ENCODE measurements at regions not wholly inside any gene's neighbourhood (a gene's known extent, or its start where the extent isn't known, plus 50 kb on each side); places are given as distances from the start of the nearest gene placed in this dataset.
"Not testable (repeated sequence)": the region's sequence is repeated elsewhere in the genome, so short reads cannot be mapped to it uniquely, and the experiment has no call there.

DNA sequence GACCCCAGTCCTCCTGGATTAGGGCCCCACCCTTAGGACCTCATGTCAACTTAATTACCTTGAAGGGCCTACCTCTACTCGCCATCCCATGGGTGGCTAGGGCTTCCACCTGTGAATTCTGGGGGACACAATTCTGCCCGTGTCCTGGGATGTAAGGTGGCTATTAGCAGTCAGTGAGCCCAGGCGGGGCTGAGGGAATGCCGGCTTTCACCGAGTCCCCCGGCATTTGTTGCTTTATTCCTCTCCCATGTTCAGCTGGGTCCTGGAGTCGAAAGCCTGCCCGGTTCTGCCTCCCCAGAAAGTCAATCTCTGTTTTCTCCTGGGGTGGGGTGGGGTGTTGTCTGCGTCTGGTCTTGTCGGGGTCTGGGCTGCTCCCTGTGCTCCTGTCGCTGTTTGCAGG, 125.6 kb downstream of the GLRX3 start:
- Histone ChIP-seq H3K27ac (ENCODE audit: low read depth, low read length) (no peak overlapping the region), H3K4me3 (ENCODE audit: low read depth, low read length) (no peak overlapping the region), H3K9ac (ENCODE audit: low read depth, low read length) (no peak overlapping the region), H3K27me3 (ENCODE audit: control insufficient read depth, insufficient read depth, low read length) (no peaks in the 10 kb centered on the region), H3K9me3 (ENCODE audit: control insufficient read depth, insufficient read depth, low read length) (peaks cover 64% of the 10 kb centered on the region), H3K36me3 (ENCODE audit: control insufficient read depth, insufficient read depth, low read length) (no peaks in the 10 kb centered on the region), H3K4me1 (ENCODE audit: control insufficient read depth, insufficient read depth, low read length) (no peaks in the 10 kb centered on the region)

DNA sequence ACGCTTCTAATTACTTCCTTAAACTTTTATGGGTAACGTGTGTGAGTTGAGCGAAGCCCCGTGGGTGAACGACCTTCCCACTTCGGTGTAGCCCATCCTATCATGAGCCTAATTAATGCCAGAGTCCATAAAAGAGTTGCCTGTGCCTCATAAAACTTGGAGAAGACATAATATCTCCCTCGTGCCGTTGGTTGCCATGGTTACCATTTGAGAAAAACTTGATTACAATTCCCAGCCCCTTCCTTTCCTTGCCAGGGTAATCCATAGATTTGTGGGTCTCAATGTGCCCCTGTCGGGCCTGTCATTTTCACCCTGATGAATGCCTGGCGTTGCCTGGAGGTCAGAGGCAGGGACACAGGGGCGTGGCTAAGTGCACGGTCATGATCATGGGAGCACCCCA, 127.1 kb downstream of the GLRX3 start:
- Histone ChIP-seq H3K36me3 (ENCODE audit: control insufficient read depth, insufficient read depth, low read length) (no peaks in the 10 kb centered on the region), H3K27me3 (ENCODE audit: control insufficient read depth, insufficient read depth, low read length) (no peaks in the 10 kb centered on the region), H3K27ac (ENCODE audit: low read depth, low read length) (no peak overlapping the region), H3K4me3 (ENCODE audit: low read depth, low read length) (no peak overlapping the region), H3K9ac (ENCODE audit: low read depth, low read length) (no peak overlapping the region), H3K4me1 (ENCODE audit: control insufficient read depth, insufficient read depth, low read length) (no peaks in the 10 kb centered on the region), H3K9me3 (ENCODE audit: control insufficient read depth, insufficient read depth, low read length) (peaks cover 62% of the 10 kb centered on the region)

- no peak overlapping the region for H3K27ac ChIP-seq (ENCODE audit: low read depth, low read length)
- H3K4me1 ChIP-seq (ENCODE audit: control insufficient read depth, insufficient read depth, low read length), result no peaks in the 10 kb centered on the region
- H3K9me3 ChIP-seq (ENCODE audit: control insufficient read depth, insufficient read depth, low read length), result peaks cover 69% of the 10 kb centered on the region
- no peaks in the 10 kb centered on the region for H3K36me3 ChIP-seq (ENCODE audit: control insufficient read depth, insufficient read depth, low read length)
- H3K9ac ChIP-seq (ENCODE audit: low read depth, low read length), result no peak overlapping the region
- H3K4me3 ChIP-seq (ENCODE audit: low read depth, low read length), result no peak overlapping the region
- no peaks in the 10 kb centered on the region for H3K27me3 ChIP-seq (ENCODE audit: control insufficient read depth, insufficient read depth, low read length)
Measured at GRCh38 chr10:130265542-130265941, 129.4 kb downstream of the GLRX3 start.

DNA sequence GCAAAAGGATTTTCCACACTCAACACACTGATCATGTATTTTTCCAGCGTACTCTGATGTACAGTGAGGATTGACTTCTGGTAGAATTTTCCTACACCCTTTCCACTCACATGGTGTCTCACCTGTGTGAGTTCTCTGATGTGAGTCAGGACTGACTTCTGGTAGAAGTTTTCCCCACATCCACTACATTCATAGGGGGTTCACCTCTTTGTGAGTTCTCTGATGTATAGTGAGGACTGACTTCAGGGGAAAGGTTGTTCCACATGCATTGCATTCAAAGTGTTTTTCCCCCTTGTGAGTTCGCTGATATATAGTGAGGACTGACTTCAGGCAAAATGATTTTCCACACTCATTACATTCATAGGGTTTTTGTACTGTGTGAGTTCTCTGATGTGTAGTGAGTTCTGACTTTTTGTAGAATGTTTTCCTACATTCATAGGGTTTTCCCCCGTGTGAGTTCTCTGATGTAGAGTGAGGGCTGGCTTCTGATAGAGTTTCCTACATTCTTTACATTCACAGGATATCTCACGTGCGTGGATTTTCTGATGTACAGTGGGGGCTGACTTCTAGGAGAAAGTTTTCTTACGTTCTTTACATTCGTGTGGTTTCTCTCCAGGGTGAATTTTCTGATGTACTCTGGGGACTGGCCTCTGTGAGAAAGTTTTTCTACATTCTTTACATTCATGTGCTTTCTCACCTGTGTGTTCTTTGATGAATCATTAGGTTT, 146.5 kb downstream of the GLRX3 start:
- Histone ChIP-seq H3K4me3 (ENCODE audit: low read depth, low read length) (no peak overlapping the region), H3K9ac (ENCODE audit: low read depth, low read length) (no peak overlapping the region), H3K27me3 (ENCODE audit: control insufficient read depth, insufficient read depth, low read length) (no peaks in the 10 kb centered on the region), H3K36me3 (ENCODE audit: control insufficient read depth, insufficient read depth, low read length) (no peaks in the 10 kb centered on the region), H3K4me1 (ENCODE audit: control insufficient read depth, insufficient read depth, low read length) (no peaks in the 10 kb centered on the region), H3K9me3 (ENCODE audit: control insufficient read depth, insufficient read depth, low read length) (peaks cover 93% of the 10 kb centered on the region), H3K27ac (ENCODE audit: low read depth, low read length) (no peak overlapping the region)

DNA sequence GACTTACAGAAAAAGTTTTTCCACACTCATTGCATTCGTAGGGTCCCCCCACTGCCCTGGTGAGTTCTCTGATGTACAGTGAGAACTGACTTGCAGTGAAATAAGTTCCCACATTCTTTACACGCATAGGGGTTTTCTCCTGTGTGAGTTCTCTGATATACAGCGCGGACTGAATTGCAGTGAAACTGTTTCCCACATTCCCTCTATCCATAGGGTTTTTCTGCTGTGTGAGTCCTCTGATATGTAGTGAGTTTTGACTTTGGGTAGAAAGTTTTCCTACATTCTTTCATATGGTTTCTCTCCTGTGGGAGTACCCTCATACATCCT, 147.0 kb downstream of the GLRX3 start:
- Histone ChIP-seq H3K9me3 (ENCODE audit: control insufficient read depth, insufficient read depth, low read length) (peaks cover 91% of the 10 kb centered on the region), H3K4me3 (ENCODE audit: low read depth, low read length) (no peak overlapping the region), H3K27me3 (ENCODE audit: control insufficient read depth, insufficient read depth, low read length) (no peaks in the 10 kb centered on the region), H3K4me1 (ENCODE audit: control insufficient read depth, insufficient read depth, low read length) (no peaks in the 10 kb centered on the region), H3K36me3 (ENCODE audit: control insufficient read depth, insufficient read depth, low read length) (no peaks in the 10 kb centered on the region), H3K27ac (ENCODE audit: low read depth, low read length) (no peak overlapping the region), H3K9ac (ENCODE audit: low read depth, low read length) (no peak overlapping the region)

GRCh38 chr10:130295761-130296160, 159.6 kb downstream of the GLRX3 start:
- not testable (repeated sequence) for H3K4me1 ChIP-seq (ENCODE audit: control insufficient read depth, insufficient read depth, low read length); H3K27me3 ChIP-seq (ENCODE audit: control insufficient read depth, insufficient read depth, low read length); H3K36me3 ChIP-seq (ENCODE audit: control insufficient read depth, insufficient read depth, low read length); H3K9ac ChIP-seq (ENCODE audit: low read depth, low read length); H3K27ac ChIP-seq (ENCODE audit: low read depth, low read length); H3K4me3 ChIP-seq (ENCODE audit: low read depth, low read length)
- H3K9me3 ChIP-seq (ENCODE audit: control insufficient read depth, insufficient read depth, low read length), result peaks cover 54% of the 10 kb centered on the region

DNA sequence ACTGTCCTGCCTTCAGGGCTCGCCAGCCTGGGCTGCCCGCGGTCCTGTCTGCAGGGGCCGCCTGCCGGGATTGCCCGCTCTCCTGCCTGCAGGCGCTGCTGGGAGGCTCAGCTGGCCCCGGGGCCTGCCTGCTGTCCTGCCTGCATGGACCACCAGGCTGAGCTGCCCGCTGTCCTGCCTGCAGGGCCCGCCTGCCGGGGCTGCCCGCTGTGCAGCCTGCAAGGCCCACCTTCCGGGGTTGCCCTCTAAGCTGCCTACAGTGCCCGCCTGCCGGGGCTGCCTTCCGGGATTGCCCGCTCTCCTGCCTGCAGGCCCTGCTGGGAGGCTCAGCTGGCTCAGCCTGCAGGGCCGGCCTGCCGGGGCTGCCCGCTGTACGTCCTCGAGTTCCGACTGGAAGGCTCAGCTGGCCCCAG, 164.4 kb downstream of the GLRX3 start:
- Histone ChIP-seq H3K27ac (ENCODE audit: low read depth, low read length) (no peak overlapping the region), H3K4me3 (ENCODE audit: low read depth, low read length) (no peak overlapping the region), H3K9ac (ENCODE audit: low read depth, low read length) (no peak overlapping the region)

GRCh38 chr10:130301021-130301892, 165.1 kb downstream of the GLRX3 start:
- Histone ChIP-seq H3K9ac (ENCODE audit: low read depth, low read length) (no peak overlapping the region), H3K27ac (ENCODE audit: low read depth, low read length) (no peak overlapping the region)

More for the DNA sequence above, 164.4 kb downstream of the GLRX3 start:
- Histone ChIP-seq H3K9me3 (ENCODE audit: control insufficient read depth, insufficient read depth, low read length) (peaks cover 77% of the 10 kb centered on the region), H3K4me1 (ENCODE audit: control insufficient read depth, insufficient read depth, low read length) (no peaks in the 10 kb centered on the region), H3K27me3 (ENCODE audit: control insufficient read depth, insufficient read depth, low read length) (no peaks in the 10 kb centered on the region), H3K36me3 (ENCODE audit: control insufficient read depth, insufficient read depth, low read length) (no peaks in the 10 kb centered on the region)

GRCh38 chr10:130326954-130327353, 190.8 kb downstream of the GLRX3 start:
- no peaks in the 10 kb centered on the region for H3K36me3 ChIP-seq (ENCODE audit: control insufficient read depth, insufficient read depth, low read length)

More at GRCh38 chr10:130301021-130301892, 165.1 kb downstream of the GLRX3 start:
- Histone ChIP-seq H3K4me3 (ENCODE audit: low read depth, low read length) (no peak overlapping the region), H3K27me3 (ENCODE audit: control insufficient read depth, insufficient read depth, low read length) (no peaks in the 10 kb centered on the region), H3K9me3 (ENCODE audit: control insufficient read depth, insufficient read depth, low read length) (peaks cover 79% of the 10 kb centered on the region), H3K4me1 (ENCODE audit: control insufficient read depth, insufficient read depth, low read length) (no peaks in the 10 kb centered on the region), H3K36me3 (ENCODE audit: control insufficient read depth, insufficient read depth, low read length) (no peaks in the 10 kb centered on the region)

GRCh38 chr10:130329792-130330191, 193.6 kb downstream of the GLRX3 start:
- peaks cover 52% of the 10 kb centered on the region for H3K9me3 ChIP-seq (ENCODE audit: control insufficient read depth, insufficient read depth, low read length)
- H3K9ac ChIP-seq (ENCODE audit: low read depth, low read length), result no peak overlapping the region
- no peaks in the 10 kb centered on the region for H3K36me3 ChIP-seq (ENCODE audit: control insufficient read depth, insufficient read depth, low read length)
- H3K27me3 ChIP-seq (ENCODE audit: control insufficient read depth, insufficient read depth, low read length), result no peaks in the 10 kb centered on the region
- no peak overlapping the region for H3K27ac ChIP-seq (ENCODE audit: low read depth, low read length)
- H3K4me3 ChIP-seq (ENCODE audit: low read depth, low read length), result no peak overlapping the region
- H3K4me1 ChIP-seq (ENCODE audit: control insufficient read depth, insufficient read depth, low read length), result no peaks in the 10 kb centered on the region

More at GRCh38 chr10:130326954-130327353, 190.8 kb downstream of the GLRX3 start:
- Histone ChIP-seq H3K4me1 (ENCODE audit: control insufficient read depth, insufficient read depth, low read length) (no peaks in the 10 kb centered on the region), H3K27ac (ENCODE audit: low read depth, low read length) (no peak overlapping the region), H3K9me3 (ENCODE audit: control insufficient read depth, insufficient read depth, low read length) (peaks cover 76% of the 10 kb centered on the region), H3K4me3 (ENCODE audit: low read depth, low read length) (no peak overlapping the region), H3K9ac (ENCODE audit: low read depth, low read length) (no peak overlapping the region), H3K27me3 (ENCODE audit: control insufficient read depth, insufficient read depth, low read length) (no peaks in the 10 kb centered on the region)

- Histone ChIP-seq H3K27ac (ENCODE audit: low read depth, low read length) (no peak overlapping the region), H3K27me3 (ENCODE audit: control insufficient read depth, insufficient read depth, low read length) (no peaks in the 10 kb centered on the region), H3K4me3 (ENCODE audit: low read depth, low read length) (no peak overlapping the region), H3K36me3 (ENCODE audit: control insufficient read depth, insufficient read depth, low read length) (no peaks in the 10 kb centered on the region), H3K9ac (ENCODE audit: low read depth, low read length) (no peak overlapping the region), H3K9me3 (ENCODE audit: control insufficient read depth, insufficient read depth, low read length) (peaks cover 19% of the 10 kb centered on the region; the same call in 1 of the 2 replicates), H3K4me1 (ENCODE audit: control insufficient read depth, insufficient read depth, low read length) (no peaks in the 10 kb centered on the region)
Measured at GRCh38 chr10:130333185-130333584, 197.0 kb downstream of the GLRX3 start.

Data from HUES48 (cell line).